NCI-H2081 (cell line): ENCODE measurements at regions not wholly inside any gene's neighbourhood (a gene's known extent, or its start where the extent isn't known, plus 50 kb on each side); places are given as distances from the start of the nearest gene placed in this dataset.
"Not testable (repeated sequence)": the region's sequence is repeated elsewhere in the genome, so short reads cannot be mapped to it uniquely, and the experiment has no call there.

Source experiments
- DNase-seq, 2 experiments: peaks; one replicate each; lab custom pipeline; 2025; lab: John Stamatoyannopoulos, UW

GRCh38 chr6:144681334-144681733 is 396.2 kb downstream of the UTRN start:
- DNase-seq = no peak

GRCh38 chr6:144683216-144684070 is 398.3 kb downstream of the UTRN start:
- no peak for DNase-seq

GRCh38 chr6:144688713-144689112 is 403.6 kb downstream of the UTRN start:
- DNase-seq = no peak

GRCh38 chr6:144689503-144690040 is 404.4 kb downstream of the UTRN start:
- DNase-seq = no peak

GRCh38 chr6:144690133-144690532 is 405.0 kb downstream of the UTRN start:
- DNase-seq = no peak

GRCh38 chr6:144690666-144691065 is 405.5 kb downstream of the UTRN start:
- no peak for DNase-seq

GRCh38 chr6:144692050-144692449 is 406.9 kb downstream of the UTRN start:
- DNase-seq = not testable (repeated sequence)

- DNase-seq = no peak
Measured at GRCh38 chr6:144695858-144696533, 410.9 kb downstream of the UTRN start.

GRCh38 chr6:144696610-144697368 is 411.7 kb downstream of the UTRN start:
- peak in 1 of 2 experiments; percentile 54 for DNase-seq

GRCh38 chr6:144697369-144697760 is 412.2 kb downstream of the UTRN start:
- DNase-seq = no peak

- DNase-seq = no peak
Measured at GRCh38 chr6:144697801-144698200, 412.7 kb downstream of the UTRN start.

GRCh38 chr6:144702781-144703180 is 417.6 kb downstream of the UTRN start:
- DNase-seq = no peak

- peak in 1 of 2 experiments; percentile 9 for DNase-seq
Measured at GRCh38 chr6:144710207-144710606, 425.1 kb downstream of the UTRN start.

GRCh38 chr6:144711661-144712060 is 426.5 kb downstream of the UTRN start:
- DNase-seq = no peak

GRCh38 chr6:144712541-144712940 is 427.4 kb downstream of the UTRN start:
- DNase-seq = no peak

GRCh38 chr6:144714021-144714712 is 429.0 kb downstream of the UTRN start:
- no peak for DNase-seq

- no peak for DNase-seq
Measured at GRCh38 chr6:144715344-144715743, 430.2 kb downstream of the UTRN start.

- no peak for DNase-seq
Measured at GRCh38 chr6:144718431-144718830, 433.3 kb downstream of the UTRN start.

GRCh38 chr6:144721232-144721631 is 436.1 kb downstream of the UTRN start:
- DNase-seq = no peak

GRCh38 chr6:144722154-144722737 is 437.1 kb downstream of the UTRN start:
- DNase-seq = no peak

GRCh38 chr6:144722925-144723324 is 437.8 kb downstream of the UTRN start:
- no peak for DNase-seq
